HG02885 (cell line): ENCODE measurements at regions not wholly inside any gene's neighbourhood (a gene's known extent, or its start where the extent isn't known, plus 50 kb on each side); places are given as distances from the start of the nearest gene placed in this dataset.
"Not testable (repeated sequence)": the region's sequence is repeated elsewhere in the genome, so short reads cannot be mapped to it uniquely, and the experiment has no call there.

Experiments used
- ATAC-seq: cut with Tn5 transposase; IDR thresholded peaks from one replicate; pipeline ENCODE4 v1.9.1; 2021; ENCODE audit warnings: mild to moderate bottlenecking; ENCODE audit not compliant: unreplicated experiment, poor library complexity

DNA sequence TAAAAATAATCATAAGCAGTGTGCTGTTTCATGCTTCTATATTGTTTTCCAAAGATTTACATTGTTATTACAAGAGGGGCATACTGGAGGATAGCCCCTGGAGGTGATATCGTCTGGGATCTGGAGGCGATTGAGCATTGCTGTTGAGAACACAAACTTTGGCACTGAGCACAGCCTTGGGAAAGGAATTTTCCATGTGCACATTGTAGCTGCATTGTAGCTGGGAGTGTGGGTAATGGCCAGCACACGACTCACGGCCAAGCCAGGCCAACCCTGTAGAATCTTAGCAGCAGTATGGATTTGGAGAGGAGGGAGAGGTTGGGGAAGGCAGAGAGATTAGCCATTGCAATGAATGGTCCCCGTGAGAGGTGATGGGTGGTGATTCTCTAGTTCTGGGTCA is 121.9 kb downstream of the SMIM20 start:
- no peak for ATAC-seq

DNA sequence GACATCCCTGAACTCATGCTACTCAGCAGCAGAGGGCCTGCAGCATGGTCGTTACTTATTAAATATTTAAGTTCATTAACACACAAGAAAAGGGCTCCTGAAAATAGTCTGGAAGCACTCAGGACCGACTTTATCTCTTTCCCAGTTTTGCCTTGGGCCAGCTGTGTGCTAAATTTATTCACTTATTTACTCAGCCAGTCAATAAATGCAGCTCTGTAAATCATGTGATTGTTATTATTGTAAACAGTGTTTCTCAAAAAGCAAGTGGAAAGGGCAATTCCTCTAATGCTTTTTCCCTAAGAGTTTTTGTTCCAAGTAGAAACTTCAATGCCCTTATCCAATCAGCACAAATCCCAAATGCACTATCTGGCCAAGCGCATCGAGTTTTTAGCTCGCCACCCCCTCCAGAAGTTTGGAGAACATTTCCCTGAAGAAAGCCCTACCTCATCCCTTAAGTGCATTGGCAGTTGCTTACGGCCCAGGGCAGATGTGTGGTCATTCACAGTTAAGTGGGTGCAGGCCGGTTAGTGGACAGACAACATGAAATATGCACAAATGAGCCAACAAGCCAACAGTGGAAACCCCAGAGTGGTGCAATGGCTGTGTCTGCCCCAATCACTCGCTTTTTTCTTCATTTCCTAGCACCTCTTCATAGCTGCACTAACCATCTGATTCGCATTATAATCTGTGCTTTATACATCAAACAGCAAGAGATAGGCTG is 125.8 kb downstream of the SMIM20 start:
- no peak for ATAC-seq

DNA sequence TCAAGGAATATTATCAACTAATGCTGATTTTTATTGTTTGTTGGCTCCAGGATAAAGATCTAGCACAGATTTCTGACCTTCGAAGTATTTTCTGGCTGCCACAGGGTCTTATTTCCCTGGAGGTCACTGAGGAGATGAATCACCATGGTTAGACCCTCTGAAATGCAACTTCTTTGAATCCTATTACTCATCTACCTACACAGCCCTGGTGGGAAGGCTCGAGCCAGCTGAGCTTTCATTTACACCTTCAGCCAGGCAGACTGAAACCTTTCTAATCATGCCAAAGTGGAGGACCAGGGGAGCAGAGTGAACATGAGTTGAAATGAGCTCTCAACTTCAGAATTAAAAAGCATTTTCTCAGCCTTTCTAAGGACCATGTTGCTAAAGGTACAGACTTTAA is 130.5 kb downstream of the SMIM20 start:
- ATAC-seq = no peak

- no peak for ATAC-seq
These were observed 131.0 kb downstream of the SMIM20 start for GRCh38 chr4:26044983-26045382.

DNA sequence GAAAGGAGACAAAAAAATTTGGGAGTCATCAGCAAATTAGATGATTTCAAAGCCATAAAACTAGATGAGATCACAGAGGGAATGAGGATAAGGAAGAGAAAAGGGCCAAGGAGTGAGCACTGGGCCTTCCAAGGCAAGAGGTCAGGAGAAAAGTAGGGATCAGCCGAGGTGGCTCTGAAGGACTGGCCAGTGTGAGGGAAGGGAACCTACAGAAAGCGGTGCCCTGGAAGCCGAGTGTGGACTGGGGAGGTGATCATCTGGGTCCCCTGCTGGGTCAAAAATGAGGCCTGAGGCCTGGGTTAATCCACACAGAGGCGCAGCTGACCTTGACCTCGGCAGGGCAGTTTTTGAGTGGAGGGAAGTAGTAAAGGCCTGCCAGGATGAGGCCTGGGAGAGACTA is 133.8 kb downstream of the SMIM20 start:
- no peak for ATAC-seq

- no peak for ATAC-seq
These were observed 134.4 kb downstream of the SMIM20 start for GRCh38 chr4:26048378-26048882.

GRCh38 chr4:26048950-26049349 is 134.9 kb downstream of the SMIM20 start:
- no peak for ATAC-seq

DNA sequence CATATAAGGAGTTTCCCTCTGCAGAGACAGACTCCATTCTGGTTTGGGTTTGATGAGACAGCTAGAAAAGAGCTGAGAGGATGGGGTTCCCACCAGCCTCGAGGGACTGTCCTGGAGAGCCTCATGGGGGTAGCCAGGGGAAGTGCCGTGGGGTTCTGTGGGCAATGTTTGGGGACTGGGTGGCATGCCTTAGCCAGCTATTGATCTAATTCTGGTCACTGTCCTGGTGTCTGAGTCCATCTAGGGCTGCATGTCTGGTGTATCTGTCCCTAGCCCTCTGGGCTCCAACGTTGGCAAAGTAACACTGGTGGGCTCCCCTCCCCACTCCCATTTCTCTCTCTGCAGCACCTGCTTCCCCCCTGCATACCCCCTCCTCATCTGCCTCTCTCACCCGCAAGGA is 135.4 kb downstream of the SMIM20 start:
- no peak for ATAC-seq

DNA sequence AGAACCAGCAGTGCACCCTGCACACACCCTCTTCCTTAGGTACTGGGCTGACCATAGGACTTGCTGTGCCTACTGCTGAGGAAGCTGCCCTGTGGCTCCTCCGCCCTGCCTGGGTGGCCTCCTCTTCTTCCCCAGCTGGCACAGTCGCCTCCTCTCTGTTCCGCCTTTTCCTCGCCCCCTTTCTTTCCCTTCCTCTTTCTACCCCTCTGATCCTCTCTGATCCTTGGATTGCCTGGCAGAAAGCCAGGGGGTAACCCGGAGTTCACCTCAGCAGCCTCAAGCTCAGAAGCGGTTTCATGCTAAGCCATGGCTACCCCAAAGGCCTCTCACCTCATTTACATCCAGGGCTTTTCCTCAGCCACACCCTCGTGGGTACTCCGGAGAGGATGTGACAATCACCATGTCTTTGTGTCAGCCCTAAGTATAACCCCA is 136.2 kb downstream of the SMIM20 start:
- no peak for ATAC-seq

GRCh38 chr4:26050671-26051070 is 136.7 kb downstream of the SMIM20 start:
- ATAC-seq = no peak

DNA sequence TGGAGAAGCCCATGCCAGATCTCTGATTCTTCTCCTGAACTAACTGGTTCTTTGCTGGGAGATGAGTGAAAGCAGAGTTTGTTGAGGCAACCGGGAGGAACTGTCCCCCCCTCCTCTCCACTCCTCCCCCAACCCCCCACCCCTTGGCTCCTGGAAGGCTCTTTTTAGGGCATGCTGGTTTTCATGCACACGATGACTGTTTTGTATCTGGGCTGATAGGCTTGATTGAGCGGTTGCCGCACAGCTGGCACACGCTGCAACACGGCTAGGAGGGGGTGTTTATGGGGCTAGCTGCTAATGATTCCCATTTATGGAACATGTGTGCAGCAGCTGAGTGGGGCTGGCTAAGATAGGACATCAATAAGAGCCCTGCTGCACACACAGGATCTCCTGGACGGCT is 137.2 kb downstream of the SMIM20 start:
- ATAC-seq = no peak

DNA sequence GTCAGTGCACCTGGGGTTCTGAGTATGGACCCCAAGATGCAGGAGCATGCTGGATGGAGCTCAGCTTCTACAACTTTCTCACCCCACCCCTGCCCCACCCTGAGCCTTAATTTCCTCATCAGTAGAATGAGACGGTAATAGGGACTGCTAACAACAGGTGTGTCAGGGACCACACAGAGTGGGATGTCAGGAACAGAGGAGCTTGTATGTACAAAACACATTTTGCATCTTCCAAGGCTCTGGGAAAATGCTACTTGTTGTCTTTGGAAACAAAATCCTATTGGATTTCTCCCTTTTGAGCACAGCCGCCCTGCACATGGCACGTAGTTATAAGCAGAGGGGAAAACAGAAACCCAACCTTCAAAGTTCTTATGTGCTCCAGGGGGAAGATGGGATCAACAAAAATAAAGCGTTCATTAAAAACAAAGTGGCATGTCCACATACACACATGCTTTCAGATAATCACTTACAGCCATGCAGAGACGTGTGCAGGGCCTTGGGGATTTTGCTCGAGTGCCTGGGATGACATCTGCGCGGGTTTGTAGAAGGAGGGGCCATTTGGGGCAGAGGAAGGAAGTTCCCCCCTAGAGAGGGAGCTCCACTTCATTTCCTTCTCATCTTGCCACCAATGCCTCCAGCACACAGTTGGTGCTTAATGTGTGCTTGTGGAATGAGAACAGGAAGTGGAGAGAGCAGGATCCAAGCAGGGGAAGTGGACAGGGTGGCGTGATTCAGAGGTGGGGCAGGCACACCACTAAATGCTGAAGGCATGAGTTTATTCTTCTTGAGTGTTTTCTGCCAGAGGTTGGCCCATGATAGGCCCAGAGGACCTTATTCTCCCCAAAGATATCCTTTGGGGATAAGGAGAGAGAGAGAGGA is 138.9 kb downstream of the SMIM20 start:
- ATAC-seq = no peak

- no peak for ATAC-seq
These were observed 139.7 kb downstream of the SMIM20 start for GRCh38 chr4:26053761-26054160.

DNA sequence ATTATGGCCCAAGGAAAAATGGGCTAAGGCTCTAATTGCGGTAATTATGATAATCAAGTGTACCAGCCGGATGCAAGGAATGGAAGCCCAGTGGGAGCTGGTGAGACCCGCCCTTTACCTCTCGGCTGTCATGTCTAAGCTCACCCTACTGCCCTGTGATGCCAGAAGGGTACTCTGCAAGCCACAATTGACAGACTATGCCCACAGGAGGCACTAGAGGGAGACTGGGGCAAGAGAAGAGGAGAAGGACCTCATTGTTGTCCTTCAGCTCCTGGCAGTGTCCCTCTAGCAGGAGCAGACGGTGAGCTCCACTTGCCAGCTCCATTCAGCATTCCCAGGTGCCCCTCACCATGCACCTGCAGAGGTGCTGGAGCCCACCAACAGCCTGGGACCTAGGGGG is 141.8 kb downstream of the SMIM20 start:
- no peak for ATAC-seq

- no peak for ATAC-seq
These were observed 142.4 kb downstream of the SMIM20 start for GRCh38 chr4:26056406-26056805.

GRCh38 chr4:26057839-26058238 is 143.8 kb downstream of the SMIM20 start:
- not testable (repeated sequence) for ATAC-seq

DNA sequence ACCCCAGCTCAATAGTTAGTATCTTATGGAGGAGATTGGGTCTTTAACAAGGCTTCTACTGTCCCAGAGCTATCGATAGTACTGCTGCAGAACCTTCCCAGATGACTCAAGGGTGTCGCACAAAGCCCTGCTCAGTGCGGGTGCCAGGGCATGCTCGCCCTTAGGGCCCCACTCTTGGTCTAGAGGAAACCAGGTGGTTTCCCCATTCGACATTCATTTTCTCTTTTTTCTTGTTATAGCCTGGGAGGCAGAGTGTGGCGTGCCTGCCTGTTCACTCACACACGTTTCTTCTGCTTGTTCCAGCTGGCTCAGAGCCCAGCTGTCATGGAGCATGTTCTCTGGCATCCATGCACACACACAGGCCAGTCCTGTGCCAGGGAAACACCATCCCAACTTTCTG is 144.5 kb downstream of the SMIM20 start:
- ATAC-seq = peak; percentile 70

DNA sequence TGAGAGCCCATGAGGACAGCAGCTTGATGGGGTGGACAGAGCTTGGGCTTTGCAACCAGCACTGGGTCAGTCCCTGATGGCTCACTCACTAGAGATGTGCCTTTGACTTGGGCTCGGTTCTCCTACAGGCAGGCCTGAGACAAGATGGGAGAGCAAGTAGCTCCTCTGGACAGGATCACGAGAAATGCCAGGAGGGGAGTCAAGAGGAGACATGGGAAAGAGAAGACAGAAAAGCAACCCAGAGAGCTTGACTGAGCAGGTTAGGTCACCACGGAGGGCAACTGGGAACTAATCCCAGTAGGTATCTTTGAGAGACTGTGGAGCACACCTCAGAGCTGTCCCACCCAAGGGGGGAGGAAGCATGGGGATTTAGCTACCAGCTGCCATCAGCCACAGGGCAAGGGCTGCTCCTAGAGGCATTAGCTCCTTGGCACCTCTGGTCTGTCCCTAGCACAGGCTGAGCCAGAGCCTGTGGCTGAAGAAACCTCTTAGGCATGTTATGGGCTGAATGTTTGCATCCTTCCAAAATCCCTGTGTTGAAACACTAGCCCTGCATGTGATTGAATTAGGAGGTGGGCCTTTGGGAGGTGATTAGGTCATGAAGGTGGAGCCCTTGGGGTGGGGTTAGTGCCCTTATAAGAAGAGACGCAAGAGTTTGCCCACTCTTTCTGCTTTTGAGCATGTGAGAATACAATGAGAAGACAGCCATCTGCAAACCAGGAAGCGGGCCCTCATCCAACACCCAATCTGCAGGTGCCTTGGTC is 145.6 kb downstream of the SMIM20 start:
- no peak for ATAC-seq

DNA sequence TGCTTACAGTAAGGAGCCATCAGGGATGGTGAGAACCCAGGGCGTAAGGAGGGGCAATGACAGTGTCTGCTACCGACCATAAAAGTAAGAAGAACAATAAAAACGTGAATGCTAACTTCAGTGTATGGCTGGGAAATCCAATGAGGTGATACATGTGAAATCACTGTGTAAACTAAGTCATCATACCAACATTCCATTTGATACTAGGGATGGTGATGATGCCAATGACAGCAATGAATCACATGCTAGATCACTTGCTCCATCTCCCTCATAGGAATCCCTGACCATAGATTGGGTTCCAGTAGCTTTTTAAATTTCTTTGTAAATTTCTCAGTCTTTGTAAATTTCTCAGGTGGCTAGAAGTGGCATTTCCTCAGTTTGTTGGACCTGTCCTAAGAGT is 146.3 kb downstream of the SMIM20 start:
- no peak for ATAC-seq

- peak; percentile 83 for ATAC-seq
These were observed 147.4 kb downstream of the SMIM20 start for GRCh38 chr4:26061248-26061986.
